ENCODE measurements at regions not wholly inside any gene's neighbourhood (a gene's known extent, or its start where the extent isn't known, plus 50 kb on each side); places are given as distances from the start of the nearest gene placed in this dataset.
"Not testable (repeated sequence)": the region's sequence is repeated elsewhere in the genome, so short reads cannot be mapped to it uniquely, and the experiment has no call there.

GRCh38 chr14:85016496-85016895 is 513.4 kb upstream of the FLRT2 start:
- POLR2A ChIA-PET: no interaction called here

GRCh38 chr14:85023866-85024265 is 506.1 kb upstream of the FLRT2 start:
- CTCF ChIA-PET; H3K4me3 ChIP-seq (ENCODE audit: low read depth, low read length); POLR2A ChIA-PET; H3K27ac ChIP-seq (ENCODE audit: extremely low read depth, low read depth, low read length); H3K36me3 ChIP-seq (ENCODE audit: control insufficient read depth in 2 of 2, insufficient read depth in 1 of 2, low read length in 2 of 2); H3K4me1 ChIP-seq (ENCODE audit: control insufficient read depth, insufficient read depth, low read length); H3K9me3 ChIP-seq (ENCODE audit: control insufficient read depth, insufficient read depth, low read depth, low read length): not testable (repeated sequence)

More at GRCh38 chr14:85016496-85016895, 513.4 kb upstream of the FLRT2 start:
- Histone ChIP-seq H3K27ac (ENCODE audit: extremely low read depth, low read depth, low read length) (no peak overlapping the region), H3K4me3 (ENCODE audit: low read depth, low read length) (no peak overlapping the region), H3K36me3 (ENCODE audit: control insufficient read depth in 2 of 2, insufficient read depth in 1 of 2, low read length in 2 of 2) (no peaks in the 10 kb centered on the region), H3K4me1 (ENCODE audit: control insufficient read depth, insufficient read depth, low read length) (0 out of 2 replicates have a peak, but pooled peaks cover 3% of the 10 kb centered on the region), H3K9me3 (ENCODE audit: control insufficient read depth, insufficient read depth, low read depth, low read length) (no peaks in the 10 kb centered on the region)
- CTCF ChIA-PET: no interaction called here
- TF ChIP-seq ZNF416 (tag by site-specific recombination; IDR thresholded peaks at IDR 0.05) (no peak), BCL11B (tag by site-specific recombination; IDR thresholded peaks at IDR 0.05; ENCODE audit: low read depth) (no peak), ZNF623 (tag by site-specific recombination; IDR thresholded peaks at IDR 0.05) (no peak), TSHZ1 (tag by site-specific recombination; IDR thresholded peaks at IDR 0.05; ENCODE audit: borderline replicate concordance) (no peak), TCF7L2 (IDR thresholded peaks at IDR 0.05; ENCODE audit: borderline replicate concordance, low read depth, low read length) (no peak), ZBTB6 (tag by site-specific recombination; IDR thresholded peaks at IDR 0.05) (no peak), ZEB2 (tag by site-specific recombination; IDR thresholded peaks at IDR 0.05) (no peak), ATF2 (tag by site-specific recombination; IDR thresholded peaks at IDR 0.05; ENCODE audit: low read depth) (no peak), HOXC10 (CRISPR knock-in tag; IDR thresholded peaks at IDR 0.05) (no peak), ZNF521 (tag by site-specific recombination; IDR thresholded peaks at IDR 0.05) (no peak), ZNF26 (tag by site-specific recombination; IDR thresholded peaks at IDR 0.05) (no peak), GLI2 (tag by site-specific recombination; IDR thresholded peaks at IDR 0.05; ENCODE audit: borderline replicate concordance, low read depth) (no peak), ZNF791 (tag by site-specific recombination; IDR thresholded peaks at IDR 0.05) (no peak)

- Histone ChIP-seq H3K36me3 (ENCODE audit: control insufficient read depth in 2 of 2, insufficient read depth in 1 of 2, low read length in 2 of 2) (no peaks in the 10 kb centered on the region), H3K9me3 (ENCODE audit: control insufficient read depth, insufficient read depth, low read depth, low read length) (no peaks in the 10 kb centered on the region), H3K4me1 (ENCODE audit: control insufficient read depth, insufficient read depth, low read length) (no peaks in the 10 kb centered on the region), H3K27ac (ENCODE audit: extremely low read depth, low read depth, low read length) (no peak overlapping the region), H3K4me3 (ENCODE audit: low read depth, low read length) (no peak overlapping the region)
- CTCF ChIA-PET: no interaction called here
- TF ChIP-seq ZNF426 (tag by site-specific recombination; IDR thresholded peaks at IDR 0.05): no peak
- TF ChIP-seq OSR2 (tag by site-specific recombination; IDR thresholded peaks at IDR 0.05): no peak
- no peak for TF ChIP-seq ZNF521 (tag by site-specific recombination; IDR thresholded peaks at IDR 0.05)
- no peak for TF ChIP-seq ZNF324 (tag by site-specific recombination; IDR thresholded peaks at IDR 0.05)
- POLR2A ChIA-PET: no interaction called here
Observed at GRCh38 chr14:85024931-85025330, 505.0 kb upstream of the FLRT2 start.
